HEK293 (cell line): ENCODE measurements at regions not wholly inside any gene's neighbourhood (a gene's known extent, or its start where the extent isn't known, plus 50 kb on each side); places are given as distances from the start of the nearest gene placed in this dataset.

Source experiments
- CTCF ChIA-PET: fragments of 350-600 bp; formaldehyde crosslinking; extraction: SDS; loops from one replicate; lab custom pipeline; 2021; ENCODE audit warnings: antibody characterized with exemption; lab: Yijun Ruan, JAX
- POLR2A ChIA-PET: fragments of 300-600 bp; formaldehyde crosslinking; extraction: SDS; loops from one replicate; lab custom pipeline; 2020; ENCODE audit warnings: antibody characterized with exemption, inconsistent platforms; lab: Yijun Ruan, JAX
- H3K27ac ChIP-seq: fragments of 200-500 bp; sonication (Bioruptor generic); 2 replicates; pipeline ENCODE4 v1.5.1; 2014; ENCODE audit warnings: low read depth, low read length, control low read depth, inconsistent platforms; ENCODE audit errors: extremely low read depth
- H3K36me3 ChIP-seq, 2 experiments: fragments of 200-500 bp in 1 of 2; sonication (Bioruptor generic) in 1 of 2; 1 replicate in 1 of 2; 2 replicates in 1 of 2; pipeline ENCODE4 v1.5.1; 2014 to 2017; ENCODE audit warnings: inconsistent platforms in 2 of 2, low read length in 2 of 2; ENCODE audit not compliant: control insufficient read depth in 2 of 2, insufficient read depth in 1 of 2
- H3K4me1 ChIP-seq: fragments of 200-500 bp; sonication (Bioruptor generic); 2 replicates; pipeline ENCODE4 v1.5.1; 2014; ENCODE audit warnings: mild to moderate bottlenecking, low read length, inconsistent platforms; ENCODE audit not compliant: control insufficient read depth, insufficient read depth
- H3K4me3 ChIP-seq: 2 replicates; pipeline ENCODE4 v1.5.1; 2011; ENCODE audit warnings: low read depth, mild to moderate bottlenecking, control low read depth, low read length, moderate library complexity
- H3K9me3 ChIP-seq: fragments of 200-500 bp; sonication (Bioruptor generic); 2 replicates; pipeline ENCODE4 v1.5.1; 2014; ENCODE audit warnings: low read depth, low read length, inconsistent platforms; ENCODE audit not compliant: control insufficient read depth, insufficient read depth
- EGR2 ChIP-seq: fragments of 450-650 bp; formaldehyde crosslinking; IDR thresholded peaks from 2 replicates; pipeline ENCODE4 v1.5.1; 2016; ENCODE audit warnings: low read depth, missing biosample characterization, missing genetic modification characterization
- GFI1B ChIP-seq: fragments of 450-650 bp; formaldehyde crosslinking; IDR thresholded peaks from 2 replicates; pipeline ENCODE4 v1.5.1; 2016; ENCODE audit warnings: missing biosample characterization, missing genetic modification characterization
- IKZF3 ChIP-seq: fragments of 450-650 bp; IDR thresholded peaks from 2 replicates; pipeline ENCODE4 v1.5.0; 2018; ENCODE audit warnings: missing biosample characterization, mild to moderate bottlenecking, missing genetic modification characterization, moderate library complexity
- MYNN ChIP-seq: fragments of 450-650 bp; formaldehyde crosslinking; IDR thresholded peaks from 2 replicates; pipeline ENCODE4 v1.5.1; 2016; ENCODE audit warnings: missing biosample characterization, missing genetic modification characterization, borderline replicate concordance
- MZF1 ChIP-seq: fragments of 450-650 bp; formaldehyde crosslinking; IDR thresholded peaks from 2 replicates; pipeline ENCODE4 v1.5.1; 2017; ENCODE audit warnings: missing biosample characterization, missing genetic modification characterization, borderline replicate concordance
- OSR2 ChIP-seq: fragments of 450-650 bp; formaldehyde crosslinking; IDR thresholded peaks from 2 replicates; pipeline ENCODE4 v1.5.1; 2016; ENCODE audit warnings: missing biosample characterization, missing genetic modification characterization
- REPIN1 ChIP-seq: fragments of 450-650 bp; formaldehyde crosslinking; IDR thresholded peaks from 2 replicates; pipeline ENCODE4 v1.5.1; 2017; ENCODE audit warnings: missing biosample characterization, missing genetic modification characterization, low read depth
- REST ChIP-seq: fragments of 450-650 bp; formaldehyde crosslinking; IDR thresholded peaks from 2 replicates; pipeline ENCODE4 v1.5.1; 2016; ENCODE audit warnings: missing biosample characterization, missing genetic modification characterization
- SP2 ChIP-seq: fragments of 450-650 bp; formaldehyde crosslinking; IDR thresholded peaks from 2 replicates; pipeline ENCODE4 v1.5.1; 2016; ENCODE audit warnings: missing biosample characterization, missing genetic modification characterization
- TRIM28 ChIP-seq: IDR thresholded peaks from 2 replicates; pipeline ENCODE4 v1.6.1; 2011; ENCODE audit warnings: low read length, control low read depth, borderline replicate concordance
- ZBTB26 ChIP-seq: fragments of 450-650 bp; formaldehyde crosslinking; optimal IDR thresholded peaks from 2 replicates; pipeline ENCODE3; 2016; ENCODE audit warnings: missing biosample characterization, mild to moderate bottlenecking, missing genetic modification characterization
- ZBTB48 ChIP-seq: fragments of 450-650 bp; formaldehyde crosslinking; IDR thresholded peaks from 2 replicates; pipeline ENCODE4 v1.5.1; 2016; ENCODE audit warnings: missing biosample characterization, missing genetic modification characterization
- ZBTB8A ChIP-seq: fragments of 450-650 bp; formaldehyde crosslinking; IDR thresholded peaks from 2 replicates; pipeline ENCODE4 v1.5.1; 2016; ENCODE audit warnings: missing biosample characterization, missing genetic modification characterization
- ZFP69B ChIP-seq: fragments of 450-650 bp; formaldehyde crosslinking; IDR thresholded peaks from 2 replicates; pipeline ENCODE4 v1.5.1; 2016; ENCODE audit warnings: missing biosample characterization, missing genetic modification characterization
- ZIC2 ChIP-seq: fragments of 450-650 bp; formaldehyde crosslinking; IDR thresholded peaks from 2 replicates; pipeline ENCODE4 v1.5.1; 2016; ENCODE audit warnings: missing biosample characterization, missing genetic modification characterization
- ZNF146 ChIP-seq: fragments of 450-650 bp; formaldehyde crosslinking; IDR thresholded peaks from 2 replicates; pipeline ENCODE4 v1.5.1; 2016; ENCODE audit warnings: missing biosample characterization, missing genetic modification characterization
- ZNF169 ChIP-seq: fragments of 450-650 bp; formaldehyde crosslinking; IDR thresholded peaks from 2 replicates; pipeline ENCODE4 v1.5.1; 2016; ENCODE audit warnings: missing biosample characterization, missing genetic modification characterization
- ZNF302 ChIP-seq: fragments of 450-650 bp; formaldehyde crosslinking; IDR thresholded peaks from 2 replicates; pipeline ENCODE4 v1.5.1; 2016; ENCODE audit warnings: missing biosample characterization, missing genetic modification characterization, low read depth
- ZNF324 ChIP-seq: fragments of 450-650 bp; formaldehyde crosslinking; IDR thresholded peaks from 2 replicates; pipeline ENCODE4 v1.5.1; 2016; ENCODE audit warnings: missing biosample characterization, missing genetic modification characterization
- ZNF341 ChIP-seq: fragments of 450-650 bp; formaldehyde crosslinking; IDR thresholded peaks from 2 replicates; pipeline ENCODE4; 2016; ENCODE audit warnings: low read depth, missing biosample characterization, missing genetic modification characterization
- ZNF416 ChIP-seq: fragments of 450-650 bp; formaldehyde crosslinking; IDR thresholded peaks from 2 replicates; pipeline ENCODE4 v1.5.1; 2016; ENCODE audit warnings: missing biosample characterization, missing genetic modification characterization
- ZNF521 ChIP-seq: fragments of 450-650 bp; formaldehyde crosslinking; IDR thresholded peaks from 2 replicates; pipeline ENCODE4 v1.5.1; 2017; ENCODE audit warnings: missing biosample characterization, mild to moderate bottlenecking, missing genetic modification characterization
- ZNF645 ChIP-seq: fragments of 450-650 bp; formaldehyde crosslinking; IDR thresholded peaks from 2 replicates; pipeline ENCODE4; 2016; ENCODE audit warnings: missing biosample characterization, missing genetic modification characterization
- ZNF658 ChIP-seq: fragments of 450-650 bp; formaldehyde crosslinking; IDR thresholded peaks from 2 replicates; pipeline ENCODE4; 2016; ENCODE audit warnings: missing biosample characterization, missing genetic modification characterization
- ZNF670 ChIP-seq: fragments of 450-650 bp; formaldehyde crosslinking; IDR thresholded peaks from 2 replicates; pipeline ENCODE4 v1.5.1; 2016; ENCODE audit warnings: missing biosample characterization, missing genetic modification characterization, low read depth
- ZNF704 ChIP-seq: fragments of 450-650 bp; formaldehyde crosslinking; IDR thresholded peaks from 2 replicates; pipeline ENCODE4 v1.5.1; 2016; ENCODE audit warnings: missing biosample characterization, missing genetic modification characterization
- ZNF76 ChIP-seq: fragments of 450-650 bp; formaldehyde crosslinking; IDR thresholded peaks from 2 replicates; pipeline ENCODE4; 2016; ENCODE audit warnings: low read depth, missing biosample characterization, missing genetic modification characterization, borderline replicate concordance
- ZNF776 ChIP-seq: fragments of 450-650 bp; formaldehyde crosslinking; IDR thresholded peaks from 2 replicates; pipeline ENCODE4 v1.5.0; 2017; ENCODE audit warnings: missing biosample characterization, missing genetic modification characterization, borderline replicate concordance
- ZNF785 ChIP-seq: fragments of 450-650 bp; formaldehyde crosslinking; IDR thresholded peaks from 2 replicates; pipeline ENCODE4 v1.5.1; 2016; ENCODE audit warnings: missing biosample characterization, missing genetic modification characterization
- ZNF792 ChIP-seq: fragments of 450-650 bp; formaldehyde crosslinking; IDR thresholded peaks from 2 replicates; pipeline ENCODE4 v1.5.1; 2016; ENCODE audit warnings: missing biosample characterization, missing genetic modification characterization
- TF ChIP-seq, protein P1 (sequence below): fragments of 450-650 bp; formaldehyde crosslinking; IDR thresholded peaks from 2 replicates; pipeline ENCODE4 v1.5.1; 2016; ENCODE audit warnings: missing biosample characterization, missing genetic modification characterization

GRCh38 chr13:64774915-64775314, 2455.2 kb downstream of the PCDH9 start:
- H3K4me1 ChIP-seq: no peaks in the 10 kb centered on the region
- no peak for TF ChIP-seq ZNF776
- no peak for TF ChIP-seq ZBTB26
- TF ChIP-seq ZBTB48 (tag by site-specific recombination): no peak
- TF ChIP-seq ZNF521 (tag by site-specific recombination): no peak
- no peak for TF ChIP-seq ZNF658
- no peak for TF ChIP-seq ZNF169 (tag by site-specific recombination)
- no peak for TF ChIP-seq ZNF704
- no peak for TF ChIP-seq OSR2 (tag by site-specific recombination)
- no peak for TF ChIP-seq ZNF341 (tag by site-specific recombination)
- no peak for TF ChIP-seq ZBTB8A
- no peak for TF ChIP-seq ZFP69B (tag by site-specific recombination)
- no peak for TF ChIP-seq ZIC2 (tag by site-specific recombination)
- TF ChIP-seq ZNF670: no peak
- no peak for TF ChIP-seq REST (tag by site-specific recombination)
- TF ChIP-seq SP2: no peak
- no peak for TF ChIP-seq IKZF3 (tag by site-specific recombination)
- TF ChIP-seq TRIM28: no peak
- no peak for TF ChIP-seq MYNN (tag by site-specific recombination)
- H3K36me3 ChIP-seq: no peaks in the 10 kb centered on the region
- no peaks in the 10 kb centered on the region for H3K9me3 ChIP-seq
- H3K4me3 ChIP-seq: no peak overlapping the region
- CTCF ChIA-PET: no interaction called here
- no peak overlapping the region for H3K27ac ChIP-seq
- POLR2A ChIA-PET: interaction anchor here (0.7 kb wide), 1 partner anchor 66 kb away, joined by 3 read pairs; no protein-coding TSS in a partner anchor

DNA sequence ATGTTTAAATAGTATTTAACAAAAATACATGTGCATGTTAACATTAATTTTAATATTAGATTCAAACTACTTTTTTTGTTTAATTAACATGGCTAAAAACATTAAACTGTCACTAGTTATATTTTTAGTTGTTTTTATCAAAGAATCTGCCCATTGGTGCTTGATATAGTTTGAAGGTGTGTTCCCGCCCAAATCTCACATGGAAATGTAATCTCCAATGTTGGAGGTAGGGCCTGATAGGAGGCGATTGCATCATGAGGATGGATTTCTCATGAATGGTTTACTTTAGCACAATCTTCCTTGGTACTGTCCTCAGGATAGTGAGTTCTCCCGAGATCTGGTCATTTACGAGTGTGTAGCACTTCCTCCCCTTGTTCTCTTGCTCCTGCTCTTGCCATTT, 2459.4 kb downstream of the PCDH9 start:
- ChIA-PET POLR2A (no interaction called here), CTCF (no interaction called here)
- no peaks in the 10 kb centered on the region for H3K9me3 ChIP-seq
- no peak overlapping the region for H3K27ac ChIP-seq
- H3K36me3 ChIP-seq: no peaks in the 10 kb centered on the region
- no peak overlapping the region for H3K4me3 ChIP-seq
- no peaks in the 10 kb centered on the region for H3K4me1 ChIP-seq
- no peak for TF ChIP-seq ZNF792 (tag by site-specific recombination)
- no peak for TF ChIP-seq ZNF416
- TF ChIP-seq ZNF302: no peak
- no peak for TF ChIP-seq ZNF146 (tag by site-specific recombination)
- TF ChIP-seq, protein P1, sequence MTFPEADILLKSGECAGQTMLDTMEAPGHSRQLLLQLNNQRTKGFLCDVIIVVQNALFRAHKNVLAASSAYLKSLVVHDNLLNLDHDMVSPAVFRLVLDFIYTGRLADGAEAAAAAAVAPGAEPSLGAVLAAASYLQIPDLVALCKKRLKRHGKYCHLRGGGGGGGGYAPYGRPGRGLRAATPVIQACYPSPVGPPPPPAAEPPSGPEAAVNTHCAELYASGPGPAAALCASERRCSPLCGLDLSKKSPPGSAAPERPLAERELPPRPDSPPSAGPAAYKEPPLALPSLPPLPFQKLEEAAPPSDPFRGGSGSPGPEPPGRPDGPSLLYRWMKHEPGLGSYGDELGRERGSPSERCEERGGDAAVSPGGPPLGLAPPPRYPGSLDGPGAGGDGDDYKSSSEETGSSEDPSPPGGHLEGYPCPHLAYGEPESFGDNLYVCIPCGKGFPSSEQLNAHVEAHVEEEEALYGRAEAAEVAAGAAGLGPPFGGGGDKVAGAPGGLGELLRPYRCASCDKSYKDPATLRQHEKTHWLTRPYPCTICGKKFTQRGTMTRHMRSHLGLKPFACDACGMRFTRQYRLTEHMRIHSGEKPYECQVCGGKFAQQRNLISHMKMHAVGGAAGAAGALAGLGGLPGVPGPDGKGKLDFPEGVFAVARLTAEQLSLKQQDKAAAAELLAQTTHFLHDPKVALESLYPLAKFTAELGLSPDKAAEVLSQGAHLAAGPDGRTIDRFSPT (tag by site-specific recombination): no peak
- no peak for TF ChIP-seq ZNF645 (tag by site-specific recombination)
- TF ChIP-seq MZF1: no peak
- TF ChIP-seq GFI1B (tag by site-specific recombination): no peak
- TF ChIP-seq EGR2 (tag by site-specific recombination): no peak
- no peak for TF ChIP-seq ZNF785 (tag by site-specific recombination)
- TF ChIP-seq ZNF324 (tag by site-specific recombination): no peak
- no peak for TF ChIP-seq ZNF76 (tag by site-specific recombination)
- no peak for TF ChIP-seq REPIN1
